Glutamatergic neuron (in vitro differentiated cells): ENCODE measurements at regions not wholly inside any gene's neighbourhood (a gene's known extent, or its start where the extent isn't known, plus 50 kb on each side); places are given as distances from the start of the nearest gene placed in this dataset.

Source experiments
- DNase-seq: peaks from one replicate; pipeline ENCODE4 v3.0.0; 2022
- H3K27ac Mint-ChIP-seq: one replicate; pipeline ENCODE4 v1.8.0; 2020; ENCODE audit warnings: mild to moderate bottlenecking, mixed read lengths, inconsistent platforms; ENCODE audit not compliant: unreplicated experiment
- H3K27me3 Mint-ChIP-seq: one replicate; pipeline ENCODE4 v1.8.0; 2020; ENCODE audit warnings: mild to moderate bottlenecking, moderate library complexity, mixed read lengths, inconsistent platforms; ENCODE audit not compliant: unreplicated experiment
- H3K36me3 Mint-ChIP-seq: one replicate; pipeline ENCODE4 v1.8.0; 2020; ENCODE audit warnings: mild to moderate bottlenecking, mixed read lengths, inconsistent platforms; ENCODE audit not compliant: unreplicated experiment
- H3K4me1 Mint-ChIP-seq: one replicate; pipeline ENCODE4 v1.8.0; 2020; ENCODE audit warnings: mild to moderate bottlenecking, low read depth, mixed read lengths, inconsistent platforms; ENCODE audit not compliant: unreplicated experiment
- H3K4me3 Mint-ChIP-seq: one replicate; pipeline ENCODE4 v1.8.0; 2020; ENCODE audit warnings: mild to moderate bottlenecking, mixed read lengths, inconsistent platforms; ENCODE audit not compliant: unreplicated experiment
- H3K9me3 Mint-ChIP-seq: one replicate; pipeline ENCODE4 v1.8.0; 2020; ENCODE audit warnings: mild to moderate bottlenecking, moderate library complexity, mixed read lengths, inconsistent platforms; ENCODE audit not compliant: unreplicated experiment
- CTCF ChIP-seq: fragments of 200-600 bp; sonication (generic); IDR thresholded peaks from one replicate; pipeline ENCODE4 v1.5.0; 2021; ENCODE audit not compliant: partially characterized antibody, unreplicated experiment

- H3K36me3 Mint-ChIP-seq, result no peaks in the 10 kb centered on the region
- no peak for DNase-seq
- no peaks in the 10 kb centered on the region for H3K9me3 Mint-ChIP-seq
- H3K4me1 Mint-ChIP-seq, result no peaks in the 10 kb centered on the region
- no peaks in the 10 kb centered on the region for H3K27me3 Mint-ChIP-seq
- no peak overlapping the region for H3K4me3 Mint-ChIP-seq
- no peak for TF ChIP-seq CTCF
- H3K27ac Mint-ChIP-seq, result no peak overlapping the region
These were observed 149.6 kb upstream of the GULP1 start for GRCh38 chr2:188142088-188142487.

GRCh38 chr2:188142636-188143295 lies 148.9 kb upstream of the GULP1 start:
- Mint-ChIP-seq H3K27me3 (no peaks in the 10 kb centered on the region), H3K27ac (no peak overlapping the region), H3K4me3 (no peak overlapping the region), H3K4me1 (no peaks in the 10 kb centered on the region), H3K9me3 (no peaks in the 10 kb centered on the region), H3K36me3 (no peaks in the 10 kb centered on the region)
- no peak for DNase-seq
- no peak for TF ChIP-seq CTCF

- Mint-ChIP-seq H3K4me1 (no peaks in the 10 kb centered on the region), H3K4me3 (no peak overlapping the region), H3K27me3 (no peaks in the 10 kb centered on the region), H3K27ac (no peak overlapping the region), H3K9me3 (no peaks in the 10 kb centered on the region), H3K36me3 (no peaks in the 10 kb centered on the region)
- no peak for DNase-seq
- TF ChIP-seq CTCF, result no peak
These were observed 145.8 kb upstream of the GULP1 start for GRCh38 chr2:188145885-188146284.

- Mint-ChIP-seq H3K4me1 (no peaks in the 10 kb centered on the region), H3K36me3 (no peaks in the 10 kb centered on the region), H3K27me3 (no peaks in the 10 kb centered on the region), H3K9me3 (no peaks in the 10 kb centered on the region), H3K4me3 (no peak overlapping the region), H3K27ac (no peak overlapping the region)
- TF ChIP-seq CTCF, result no peak
- no peak for DNase-seq
These were observed 144.8 kb upstream of the GULP1 start for GRCh38 chr2:188146888-188147287.

- H3K4me3 Mint-ChIP-seq, result no peak overlapping the region
These were observed 140.0 kb upstream of the GULP1 start for GRCh38 chr2:188151670-188152069.

More at GRCh38 chr2:188151670-188152069, 140.0 kb upstream of the GULP1 start:
- no peak overlapping the region for H3K27ac Mint-ChIP-seq
- TF ChIP-seq CTCF, result no peak
- H3K27me3 Mint-ChIP-seq, result no peaks in the 10 kb centered on the region
- no peaks in the 10 kb centered on the region for H3K4me1 Mint-ChIP-seq
- H3K36me3 Mint-ChIP-seq, result no peaks in the 10 kb centered on the region
- H3K9me3 Mint-ChIP-seq, result no peaks in the 10 kb centered on the region
- no peak for DNase-seq
